Hematopoietic multipotent progenitor cell treated with erythropoietin and hydrocortisone succinate and interleukin-3 and kit ligand, for 15 days (in vitro differentiated cells): ENCODE measurements at regions not wholly inside any gene's neighbourhood (a gene's known extent, or its start where the extent isn't known, plus 50 kb on each side); places are given as distances from the start of the nearest gene placed in this dataset.

Experiments
- DNase-seq: peaks from one replicate; pipeline ENCODE4 v3.0.0-alpha.2; 2015; ENCODE audit warnings: low spot score

GRCh38 chr1:218582646-218583045 lies 237.5 kb downstream of the TGFB2 start:
- no peak for DNase-seq

- no peak for DNase-seq
Observed at GRCh38 chr1:218584418-218585155, 239.5 kb downstream of the TGFB2 start.

GRCh38 chr1:218585511-218586184 lies 240.5 kb downstream of the TGFB2 start:
- DNase-seq, result no peak

GRCh38 chr1:218587900-218588299 lies 242.8 kb downstream of the TGFB2 start:
- no peak for DNase-seq

- no peak for DNase-seq
Observed at GRCh38 chr1:218588540-218589172, 243.5 kb downstream of the TGFB2 start.

GRCh38 chr1:218589487-218589886 lies 244.4 kb downstream of the TGFB2 start:
- no peak for DNase-seq

GRCh38 chr1:218591966-218592365 lies 246.8 kb downstream of the TGFB2 start:
- no peak for DNase-seq

- no peak for DNase-seq
Observed at GRCh38 chr1:218592688-218593087, 247.6 kb downstream of the TGFB2 start.

GRCh38 chr1:218600968-218601367 lies 255.8 kb downstream of the TGFB2 start:
- DNase-seq, result no peak

- no peak for DNase-seq
Observed at GRCh38 chr1:218604217-218604616, 259.1 kb downstream of the TGFB2 start.

GRCh38 chr1:218611916-218612585 lies 266.9 kb downstream of the TGFB2 start:
- DNase-seq, result no peak

GRCh38 chr1:218613105-218613504 lies 268.0 kb downstream of the TGFB2 start:
- no peak for DNase-seq

GRCh38 chr1:218614031-218614430 lies 268.9 kb downstream of the TGFB2 start:
- DNase-seq, result no peak

- no peak for DNase-seq
Observed at GRCh38 chr1:218616681-218617080, 271.5 kb downstream of the TGFB2 start.

GRCh38 chr1:218617986-218618385 lies 272.9 kb downstream of the TGFB2 start:
- no peak for DNase-seq

GRCh38 chr1:218620956-218621355 lies 275.8 kb downstream of the TGFB2 start:
- no peak for DNase-seq

- no peak for DNase-seq
Observed at GRCh38 chr1:218624052-218624451, 278.9 kb downstream of the TGFB2 start.

GRCh38 chr1:218625393-218625792 lies 280.3 kb downstream of the TGFB2 start:
- no peak for DNase-seq

- DNase-seq, result no peak
Observed at GRCh38 chr1:218633238-218633988, 288.3 kb downstream of the TGFB2 start.

- DNase-seq, result no peak
Observed at GRCh38 chr1:218634212-218634611, 289.1 kb downstream of the TGFB2 start.

GRCh38 chr1:218636548-218636947 lies 291.4 kb downstream of the TGFB2 start:
- no peak for DNase-seq

GRCh38 chr1:218640173-218640572 lies 295.0 kb downstream of the TGFB2 start:
- DNase-seq, result no peak
